NT2/D1 (cell line): ENCODE measurements at regions not wholly inside any gene's neighbourhood (a gene's known extent, or its start where the extent isn't known, plus 50 kb on each side); places are given as distances from the start of the nearest gene placed in this dataset.

Source experiments
- DNase-seq: peaks from one replicate; pipeline ENCODE4 v3.0.0-alpha.2; 2011; ENCODE audit warnings: low read depth, low spot score
- H3K27me3 ChIP-seq: 2 replicates; pipeline ENCODE4 v1.6.0; 2011; ENCODE audit warnings: mild to moderate bottlenecking; ENCODE audit not compliant: insufficient read length, insufficient read depth
- H3K36me3 ChIP-seq: 2 replicates; pipeline ENCODE4 v1.6.1; 2011; ENCODE audit warnings: mild to moderate bottlenecking, low read length, mixed read lengths; ENCODE audit not compliant: insufficient read depth, insufficient read length
- H3K4me1 ChIP-seq: 2 replicates; pipeline ENCODE4 v1.5.1; 2011; ENCODE audit not compliant: insufficient read depth, insufficient read length
- H3K4me3 ChIP-seq: 2 replicates; pipeline ENCODE4 v1.5.1; 2011; ENCODE audit warnings: low read depth; ENCODE audit not compliant: insufficient read length
- H3K9ac ChIP-seq: 2 replicates; pipeline ENCODE4 v1.6.0; 2011; ENCODE audit warnings: low read depth; ENCODE audit not compliant: insufficient read length
- H3K9me3 ChIP-seq: 2 replicates; pipeline ENCODE4 v1.5.1; 2011; ENCODE audit warnings: mild to moderate bottlenecking, low read length; ENCODE audit not compliant: insufficient read depth
- SUZ12 ChIP-seq: IDR thresholded peaks from 2 replicates; pipeline ENCODE4 v1.6.1; 2011; ENCODE audit not compliant: insufficient read length, insufficient read depth; ENCODE audit errors: extremely low read depth
- YY1 ChIP-seq: IDR thresholded peaks from 2 replicates; pipeline ENCODE4 v1.6.1; 2011; ENCODE audit not compliant: insufficient read length, insufficient read depth
- ZNF274 ChIP-seq: IDR thresholded peaks from 2 replicates; pipeline ENCODE4 v1.6.1; 2011; ENCODE audit warnings: mild to moderate bottlenecking, low read depth, low read length

- no peak for DNase-seq
- no peaks in the 10 kb centered on the region for H3K9me3 ChIP-seq
- no peak overlapping the region for H3K9ac ChIP-seq
- no peaks in the 10 kb centered on the region for H3K4me1 ChIP-seq
- H3K36me3 ChIP-seq = no peaks in the 10 kb centered on the region
- no peak for TF ChIP-seq ZNF274
- no peak for TF ChIP-seq YY1
- no peak for TF ChIP-seq SUZ12
- H3K4me3 ChIP-seq = no peak overlapping the region
- H3K27me3 ChIP-seq = no peaks in the 10 kb centered on the region
Observed at GRCh38 chrX:13110433-13111324, 66.3 kb upstream of the FAM9C start.

DNA sequence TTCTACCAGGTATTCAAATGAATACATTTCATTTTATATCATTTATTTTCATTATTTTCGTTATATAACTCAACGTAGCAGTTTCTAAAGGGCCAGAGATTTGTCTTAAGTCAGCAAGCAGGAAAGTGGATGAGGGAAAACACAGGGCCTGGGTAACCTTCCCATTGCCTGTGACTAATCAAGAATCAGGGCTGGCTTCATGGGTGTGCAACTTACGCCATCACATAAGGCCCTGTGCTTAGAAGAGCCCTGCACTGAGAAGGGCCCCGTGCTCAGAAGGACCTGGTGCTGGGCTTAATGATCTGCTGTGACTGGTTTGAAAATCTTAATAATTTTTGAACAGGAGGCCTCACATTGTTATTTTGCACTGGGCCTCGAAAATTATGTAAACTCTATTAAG lies 65.4 kb upstream of the FAM9C start:
- Histone ChIP-seq H3K9ac (no peak overlapping the region), H3K9me3 (no peaks in the 10 kb centered on the region)

GRCh38 chrX:13103914-13104274 lies 59.5 kb upstream of the FAM9C start:
- no peak for DNase-seq

More for the DNA sequence above, 65.4 kb upstream of the FAM9C start:
- no peak for DNase-seq
- no peaks in the 10 kb centered on the region for H3K4me1 ChIP-seq
- no peaks in the 10 kb centered on the region for H3K27me3 ChIP-seq
- H3K4me3 ChIP-seq = no peak overlapping the region
- H3K36me3 ChIP-seq = no peaks in the 10 kb centered on the region
- TF ChIP-seq YY1 (no peak), ZNF274 (no peak), SUZ12 (no peak)

GRCh38 chrX:13103188-13103913 lies 58.9 kb upstream of the FAM9C start:
- Histone ChIP-seq H3K4me1 (no peaks in the 10 kb centered on the region), H3K36me3 (no peaks in the 10 kb centered on the region), H3K9ac (no peak overlapping the region), H3K27me3 (no peaks in the 10 kb centered on the region), H3K4me3 (no peak overlapping the region), H3K9me3 (no peaks in the 10 kb centered on the region)
- DNase-seq = no peak
- no peak for TF ChIP-seq ZNF274
- no peak for TF ChIP-seq YY1
- TF ChIP-seq SUZ12 = no peak

More at GRCh38 chrX:13103914-13104274, 59.5 kb upstream of the FAM9C start:
- no peak overlapping the region for H3K9ac ChIP-seq
- H3K4me1 ChIP-seq = no peaks in the 10 kb centered on the region
- no peaks in the 10 kb centered on the region for H3K27me3 ChIP-seq
- H3K9me3 ChIP-seq = no peaks in the 10 kb centered on the region
- no peaks in the 10 kb centered on the region for H3K36me3 ChIP-seq
- TF ChIP-seq SUZ12 (no peak), ZNF274 (no peak), YY1 (no peak)
- H3K4me3 ChIP-seq = no peak overlapping the region

GRCh38 chrX:13102636-13103035 lies 58.2 kb upstream of the FAM9C start:
- no peaks in the 10 kb centered on the region for H3K4me1 ChIP-seq
- no peak for DNase-seq
- TF ChIP-seq ZNF274 (no peak), SUZ12 (no peak), YY1 (no peak)
- H3K9ac ChIP-seq = no peak overlapping the region
- no peaks in the 10 kb centered on the region for H3K36me3 ChIP-seq
- no peak overlapping the region for H3K4me3 ChIP-seq
- H3K27me3 ChIP-seq = no peaks in the 10 kb centered on the region
- H3K9me3 ChIP-seq = peaks cover 3% of the 10 kb centered on the region; the same call in 1 of the 2 replicates

GRCh38 chrX:13101441-13102139 lies 57.2 kb upstream of the FAM9C start:
- Histone ChIP-seq H3K4me3 (no peak overlapping the region), H3K9me3 (peaks cover 4% of the 10 kb centered on the region; the same call in 1 of the 2 replicates), H3K36me3 (no peaks in the 10 kb centered on the region), H3K9ac (no peak overlapping the region), H3K4me1 (no peaks in the 10 kb centered on the region), H3K27me3 (no peaks in the 10 kb centered on the region)
- no peak for DNase-seq
- TF ChIP-seq SUZ12 = no peak

GRCh38 chrX:13099121-13099520 lies 54.7 kb upstream of the FAM9C start:
- Histone ChIP-seq H3K36me3 (no peaks in the 10 kb centered on the region), H3K9ac (no peak overlapping the region), H3K4me1 (no peaks in the 10 kb centered on the region), H3K4me3 (no peak overlapping the region), H3K9me3 (peaks cover 4% of the 10 kb centered on the region; the same call in 1 of the 2 replicates), H3K27me3 (no peaks in the 10 kb centered on the region)
- DNase-seq = no peak
- no peak for TF ChIP-seq ZNF274
- no peak for TF ChIP-seq YY1
- no peak for TF ChIP-seq SUZ12
